IMR-90 (cell line): ENCODE measurements at regions not wholly inside any gene's neighbourhood (a gene's known extent, or its start where the extent isn't known, plus 50 kb on each side); places are given as distances from the start of the nearest gene placed in this dataset.

ENCODE experiments used
- ATAC-seq: fragments of 200-7000 bp; cut with Tn5 transposase; 2 replicates; pipeline ENCODE4 v1.9.1; 2020; ENCODE audit warnings: low read depth, mild to moderate bottlenecking, moderate library complexity
- BruUV-seq: library from RNA; stranded (reverse); fragments of 400-500 nt; replicated peaks from 2 replicates; lab custom pipeline; 2021; lab: Mats Ljungman, UMichigan
- CTCF ChIA-PET: fragments of 300-600 bp; formaldehyde crosslinking; extraction: SDS; loops from one replicate; lab custom pipeline; 2021; ENCODE audit warnings: antibody characterized with exemption; lab: Yijun Ruan, JAX
- POLR2A ChIA-PET: fragments of 300-600 bp; sonication (Branson Sonifier 250); formaldehyde crosslinking; loops from one replicate; lab custom pipeline; 2022; ENCODE audit warnings: antibody characterized with exemption; ENCODE audit not compliant: unreplicated experiment; lab: Charles Lee
- DNase-seq: peaks from one replicate; pipeline ENCODE4 v3.0.0; 2013
- H2AFZ ChIP-seq: replicated peaks from 2 replicates; pipeline ENCODE3; 2013; ENCODE audit warnings: low read length, mild to moderate bottlenecking; ENCODE audit not compliant: poor library complexity
- H2AK5ac ChIP-seq: 2 replicates; pipeline ENCODE4 v1.6.1; 2013; ENCODE audit warnings: low read depth, low read length, inconsistent platforms
- H2AK9ac ChIP-seq: replicated peaks from 2 replicates; pipeline ENCODE3; 2013; ENCODE audit warnings: mild to moderate bottlenecking, low read depth, low read length, moderate library complexity; ENCODE audit not compliant: poor library complexity
- H2BK120ac ChIP-seq: 2 replicates; pipeline ENCODE4 v1.6.1; 2013; ENCODE audit warnings: low read depth, low read length, inconsistent platforms
- H2BK15ac ChIP-seq: 3 replicates; pipeline ENCODE4 v1.6.1; 2013; ENCODE audit warnings: low read depth, low read length, inconsistent platforms
- H2BK20ac ChIP-seq: 2 replicates; pipeline ENCODE4 v1.6.1; 2013; ENCODE audit warnings: low read depth, mild to moderate bottlenecking, inconsistent platforms, low read length, moderate library complexity
- H2BK5ac ChIP-seq: 2 replicates; pipeline ENCODE4 v1.6.1; 2013; ENCODE audit warnings: mild to moderate bottlenecking, low read depth, low read length, inconsistent platforms; ENCODE audit not compliant: poor library complexity, severe bottlenecking
- H3K14ac ChIP-seq: replicated peaks from 2 replicates; pipeline ENCODE4 v1.6.1; 2013; ENCODE audit warnings: low read depth, low read length, inconsistent platforms
- H3K18ac ChIP-seq: 2 replicates; pipeline ENCODE4 v1.6.1; 2013; ENCODE audit warnings: low read depth, low read length, control low read depth
- H3K23ac ChIP-seq: 2 replicates; pipeline ENCODE4 v1.6.1; 2013; ENCODE audit warnings: low read depth, low read length, inconsistent platforms
- H3K27ac ChIP-seq: 2 replicates; pipeline ENCODE4 v1.5.1; 2013; ENCODE audit warnings: mild to moderate bottlenecking, control low read depth, low read length; ENCODE audit not compliant: insufficient read depth
- H3K27me3 ChIP-seq: 2 replicates; pipeline ENCODE4 v1.6.1; 2013; ENCODE audit warnings: low read length; ENCODE audit not compliant: control insufficient read depth, insufficient read depth
- H3K36me3 ChIP-seq: 2 replicates; pipeline ENCODE4 v1.6.1; 2013; ENCODE audit warnings: low read length, mixed read lengths; ENCODE audit not compliant: control insufficient read depth, insufficient read depth
- H3K4ac ChIP-seq: 2 replicates; pipeline ENCODE4 v1.6.1; 2013; ENCODE audit warnings: low read depth, low read length, inconsistent platforms
- H3K4me1 ChIP-seq: 2 replicates; pipeline ENCODE4 v1.6.1; 2013; ENCODE audit warnings: low read length, mixed read lengths; ENCODE audit not compliant: control insufficient read depth, insufficient read depth
- H3K4me2 ChIP-seq: 2 replicates; pipeline ENCODE4 v1.6.1; 2013; ENCODE audit warnings: low read depth, mild to moderate bottlenecking, control low read depth, low read length, moderate library complexity
- H3K4me3 ChIP-seq: 2 replicates; pipeline ENCODE4 v1.5.1; 2013; ENCODE audit warnings: low read depth, mild to moderate bottlenecking, control low read depth, low read length, moderate library complexity; ENCODE audit not compliant: insufficient read depth
- H3K56ac ChIP-seq: 2 replicates; pipeline ENCODE4 v1.6.1; 2013; ENCODE audit warnings: low read length, inconsistent platforms; ENCODE audit not compliant: insufficient read depth; ENCODE audit errors: extremely low read depth
- H3K79me1 ChIP-seq, 2 experiments: 2 replicates each; pipeline ENCODE4 v1.6.1; 2013; ENCODE audit warnings: low read length in 2 of 2, inconsistent platforms in 1 of 2, low read depth in 1 of 2
- H3K9ac ChIP-seq: 2 replicates; pipeline ENCODE4 v1.6.1; 2013; ENCODE audit warnings: low read depth, low read length, control low read depth
- H3K9me1 ChIP-seq: 2 replicates; pipeline ENCODE4 v1.6.1; 2013; ENCODE audit warnings: low read length, inconsistent platforms; ENCODE audit not compliant: insufficient read depth
- H3K9me3 ChIP-seq: 2 replicates; pipeline ENCODE4 v1.6.1; 2013; ENCODE audit warnings: low read length; ENCODE audit not compliant: control insufficient read depth, insufficient read depth
- H4K20me1 ChIP-seq: 2 replicates; pipeline ENCODE4 v1.6.1; 2013; ENCODE audit warnings: low read length, inconsistent platforms; ENCODE audit not compliant: insufficient read depth
- H4K5ac ChIP-seq: 2 replicates; pipeline ENCODE4 v1.6.1; 2013; ENCODE audit warnings: mild to moderate bottlenecking, low read depth, low read length, control low read depth
- H4K8ac ChIP-seq, 2 experiments: 2 replicates each; pipeline ENCODE4 v1.6.1; 2013; ENCODE audit warnings: low read depth in 2 of 2, low read length in 2 of 2, control low read depth in 1 of 2, inconsistent platforms in 1 of 2
- H4K91ac ChIP-seq: 2 replicates; pipeline ENCODE4 v1.6.1; 2013; ENCODE audit warnings: low read depth, low read length, inconsistent platforms; ENCODE audit not compliant: insufficient read depth
- BHLHE40 ChIP-seq: fragments of 150-350 bp; IDR thresholded peaks from 2 replicates; pipeline ENCODE4 v1.6.1; 2016; ENCODE audit warnings: mild to moderate bottlenecking, low read depth, low read length
- CEBPB ChIP-seq: IDR thresholded peaks from 2 replicates; pipeline ENCODE4 v1.6.1; 2012; ENCODE audit warnings: low read depth, low read length, improper control_type of control experiment
- CHD1 ChIP-seq: IDR thresholded peaks from 2 replicates; pipeline ENCODE4 v1.6.1; 2012; ENCODE audit warnings: low read depth, low read length, improper control_type of control experiment
- FOS ChIP-seq: fragments of 150-350 bp; IDR thresholded peaks from 2 replicates; pipeline ENCODE4 v1.6.1; 2016; ENCODE audit warnings: low read depth, low read length
- MAFK ChIP-seq: IDR thresholded peaks from 2 replicates; pipeline ENCODE4 v1.6.1; 2012; ENCODE audit warnings: low read depth, low read length, improper control_type of control experiment
- MAZ ChIP-seq: IDR thresholded peaks from 2 replicates; pipeline ENCODE4 v1.6.1; 2012; ENCODE audit warnings: low read depth, mild to moderate bottlenecking, low read length, improper control_type of control experiment, moderate library complexity, borderline replicate concordance
- MXI1 ChIP-seq: IDR thresholded peaks from 2 replicates; pipeline ENCODE4 v1.6.1; 2012; ENCODE audit warnings: low read depth, mild to moderate bottlenecking, low read length, moderate library complexity, borderline replicate concordance
- NFE2L2 ChIP-seq: fragments of 150-350 bp; IDR thresholded peaks from 2 replicates; pipeline ENCODE4 v1.6.1; 2016; ENCODE audit warnings: low read depth, mild to moderate bottlenecking, low read length
- POLR2A ChIP-seq: IDR thresholded peaks from 2 replicates; pipeline ENCODE4 v1.6.1; 2012; ENCODE audit warnings: mild to moderate bottlenecking, low read depth, low read length
- RAD21 ChIP-seq: IDR thresholded peaks from 2 replicates; pipeline ENCODE4 v1.6.1; 2012; ENCODE audit warnings: low read length, improper control_type of control experiment
- RCOR1 ChIP-seq: IDR thresholded peaks from 2 replicates; pipeline ENCODE4 v1.6.1; 2012; ENCODE audit warnings: mild to moderate bottlenecking, low read length, improper control_type of control experiment; ENCODE audit not compliant: insufficient replicate concordance
- RFX5 ChIP-seq: IDR thresholded peaks from 2 replicates; pipeline ENCODE4 v1.8.0; 2012; ENCODE audit warnings: low read depth, mild to moderate bottlenecking, low read length, moderate library complexity
- SMC3 ChIP-seq: fragments of 150-350 bp; IDR thresholded peaks from 2 replicates; pipeline ENCODE4 v1.6.1; 2016; ENCODE audit warnings: low read depth, mild to moderate bottlenecking, antibody characterized with exemption, low read length, moderate library complexity
- dilution Hi-C: fragments of 300-500 bp; cut with HindIII; formaldehyde crosslinking; loops from one replicate; pipeline ENCODE4 v1.14.3; 2018; ENCODE audit warnings: low sequenced_read_pairs; ENCODE audit not compliant: unreplicated experiment
- in situ Hi-C: fragments of 300-500 bp; cut with MboI; formaldehyde crosslinking; loops from 3 replicates; pipeline ENCODE4 v1.14.3; 2019; ENCODE audit warnings: low sequenced_read_pairs, inconsistent platforms, mixed read lengths
- intact Hi-C: fragments of 100-400 bp; cut with micrococcal nuclease; formaldehyde crosslinking; loops from 2 replicates; pipeline ENCODE4 v1.10.0; 2022
- TF ChIP-seq, protein P1 (sequence below): fragments of 150-350 bp; IDR thresholded peaks from 2 replicates; pipeline ENCODE4 v1.6.1; 2016; ENCODE audit warnings: low read depth, mild to moderate bottlenecking, low read length, moderate library complexity, borderline replicate concordance
- TF ChIP-seq, protein P2 (sequence below): conservative IDR thresholded peaks from 2 replicates; pipeline ENCODE4 v1.5.1; 2012; ENCODE audit warnings: mild to moderate bottlenecking, low read depth, low read length, improper control_type of control experiment
- TF ChIP-seq, protein P3 (sequence below): fragments of 150-350 bp; IDR thresholded peaks from 2 replicates; pipeline ENCODE4 v1.6.1; 2017; ENCODE audit warnings: mild to moderate bottlenecking, antibody characterized with exemption, low read length, low read depth

DNA sequence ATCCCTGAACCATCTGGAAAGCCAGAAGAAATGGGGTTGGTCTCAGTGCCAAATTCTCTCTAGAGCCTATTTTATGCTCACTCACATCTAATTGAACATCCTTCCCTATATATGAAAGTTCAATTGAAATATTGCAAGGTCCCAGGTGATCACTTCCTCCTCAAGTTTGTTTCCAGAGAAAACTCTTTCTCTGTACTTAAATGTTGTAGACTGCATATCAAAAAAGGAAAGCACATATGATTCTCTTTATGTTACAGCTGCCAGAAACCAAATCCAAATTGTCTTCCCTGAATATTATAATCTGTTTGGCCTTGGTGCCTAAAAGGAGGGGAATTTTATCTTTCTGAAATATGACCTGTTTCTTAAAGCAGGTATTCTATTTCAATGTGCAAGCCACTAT, 93.3 kb downstream of the SHOX2 start:
- no peaks in the 10 kb centered on the region for H3K36me3 ChIP-seq
- H3K4me1 ChIP-seq = no peaks in the 10 kb centered on the region
- dilution Hi-C loops (no loop called here), intact Hi-C loops (no loop called here), in situ Hi-C loops (no loop called here)
- ChIA-PET POLR2A (no interaction called here), CTCF (no interaction called here)
- H4K20me1 ChIP-seq = no peaks in the 10 kb centered on the region
- H3K4me3 ChIP-seq = no peak overlapping the region
- H3K9me1 ChIP-seq = no peaks in the 10 kb centered on the region
- H2AK9ac ChIP-seq = no peak overlapping the region
- DNase-seq = no peak
- no peak overlapping the region for H3K14ac ChIP-seq
- no peak overlapping the region for H2AK5ac ChIP-seq
- no peaks in the 10 kb centered on the region; the same call in 1 of the 2 replicates for H3K9me3 ChIP-seq
- H3K56ac ChIP-seq = no peak overlapping the region
- no peak overlapping the region for H3K4ac ChIP-seq
- H3K79me1 ChIP-seq = no peaks in the 10 kb centered on the region
- H4K8ac ChIP-seq = no peak overlapping the region
- no peak overlapping the region for H4K91ac ChIP-seq
- H2BK15ac ChIP-seq = no peak overlapping the region
- H2AFZ ChIP-seq = no peak overlapping the region
- no peak overlapping the region for H3K9ac ChIP-seq
- TF ChIP-seq CEBPB (no peak), MAFK (no peak), RCOR1 (no peak), NFE2L2 (no peak), SMC3 (no peak), FOS (no peak), RAD21 (no peak), MAZ (no peak), RFX5 (no peak), CHD1 (no peak), BHLHE40 (no peak), POLR2A (no peak), MXI1 (no peak)
- TF ChIP-seq, protein P1, sequence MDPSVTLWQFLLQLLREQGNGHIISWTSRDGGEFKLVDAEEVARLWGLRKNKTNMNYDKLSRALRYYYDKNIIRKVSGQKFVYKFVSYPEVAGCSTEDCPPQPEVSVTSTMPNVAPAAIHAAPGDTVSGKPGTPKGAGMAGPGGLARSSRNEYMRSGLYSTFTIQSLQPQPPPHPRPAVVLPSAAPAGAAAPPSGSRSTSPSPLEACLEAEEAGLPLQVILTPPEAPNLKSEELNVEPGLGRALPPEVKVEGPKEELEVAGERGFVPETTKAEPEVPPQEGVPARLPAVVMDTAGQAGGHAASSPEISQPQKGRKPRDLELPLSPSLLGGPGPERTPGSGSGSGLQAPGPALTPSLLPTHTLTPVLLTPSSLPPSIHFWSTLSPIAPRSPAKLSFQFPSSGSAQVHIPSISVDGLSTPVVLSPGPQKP = no peak
- TF ChIP-seq, protein P2, sequence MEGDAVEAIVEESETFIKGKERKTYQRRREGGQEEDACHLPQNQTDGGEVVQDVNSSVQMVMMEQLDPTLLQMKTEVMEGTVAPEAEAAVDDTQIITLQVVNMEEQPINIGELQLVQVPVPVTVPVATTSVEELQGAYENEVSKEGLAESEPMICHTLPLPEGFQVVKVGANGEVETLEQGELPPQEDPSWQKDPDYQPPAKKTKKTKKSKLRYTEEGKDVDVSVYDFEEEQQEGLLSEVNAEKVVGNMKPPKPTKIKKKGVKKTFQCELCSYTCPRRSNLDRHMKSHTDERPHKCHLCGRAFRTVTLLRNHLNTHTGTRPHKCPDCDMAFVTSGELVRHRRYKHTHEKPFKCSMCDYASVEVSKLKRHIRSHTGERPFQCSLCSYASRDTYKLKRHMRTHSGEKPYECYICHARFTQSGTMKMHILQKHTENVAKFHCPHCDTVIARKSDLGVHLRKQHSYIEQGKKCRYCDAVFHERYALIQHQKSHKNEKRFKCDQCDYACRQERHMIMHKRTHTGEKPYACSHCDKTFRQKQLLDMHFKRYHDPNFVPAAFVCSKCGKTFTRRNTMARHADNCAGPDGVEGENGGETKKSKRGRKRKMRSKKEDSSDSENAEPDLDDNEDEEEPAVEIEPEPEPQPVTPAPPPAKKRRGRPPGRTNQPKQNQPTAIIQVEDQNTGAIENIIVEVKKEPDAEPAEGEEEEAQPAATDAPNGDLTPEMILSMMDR = no peak
- TF ChIP-seq, protein P3, sequence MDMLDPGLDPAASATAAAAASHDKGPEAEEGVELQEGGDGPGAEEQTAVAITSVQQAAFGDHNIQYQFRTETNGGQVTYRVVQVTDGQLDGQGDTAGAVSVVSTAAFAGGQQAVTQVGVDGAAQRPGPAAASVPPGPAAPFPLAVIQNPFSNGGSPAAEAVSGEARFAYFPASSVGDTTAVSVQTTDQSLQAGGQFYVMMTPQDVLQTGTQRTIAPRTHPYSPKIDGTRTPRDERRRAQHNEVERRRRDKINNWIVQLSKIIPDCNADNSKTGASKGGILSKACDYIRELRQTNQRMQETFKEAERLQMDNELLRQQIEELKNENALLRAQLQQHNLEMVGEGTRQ = no peak
- no peak overlapping the region for H2BK120ac ChIP-seq
- no peak overlapping the region for H2BK20ac ChIP-seq
- no peaks in the 10 kb centered on the region for H3K27me3 ChIP-seq
- no TSS peak for BruUV-seq
- no peak for ATAC-seq
- H2BK5ac ChIP-seq = no peak overlapping the region
- no peak overlapping the region for H3K4me2 ChIP-seq
- H3K27ac ChIP-seq = no peak overlapping the region
- no peak overlapping the region for H3K18ac ChIP-seq
- no peak overlapping the region for H3K23ac ChIP-seq
- H4K5ac ChIP-seq = no peak overlapping the region
